ENCODE measurements at regions not wholly inside any gene's neighbourhood (a gene's known extent, or its start where the extent isn't known, plus 50 kb on each side); places are given as distances from the start of the nearest gene placed in this dataset.

GRCh38 chr10:88059190-88059589 is 195.8 kb downstream of the PTEN start:
- no peak for DNase-seq

GRCh38 chr10:88060762-88061161 is 197.3 kb downstream of the PTEN start:
- no peak for DNase-seq

- DNase-seq = no peak
Observed at GRCh38 chr10:88062385-88062784, 199.0 kb downstream of the PTEN start.

- DNase-seq = no peak
Observed at GRCh38 chr10:88062798-88063472, 199.5 kb downstream of the PTEN start.

GRCh38 chr10:88063861-88064557 is 200.6 kb downstream of the PTEN start:
- DNase-seq = no peak

- DNase-seq = peak in 2 of 51 donors; percentile 4 to 26
Observed at GRCh38 chr10:88064608-88065382, 201.4 kb downstream of the PTEN start.

- DNase-seq = no peak
Observed at GRCh38 chr10:88065383-88066049, 202.1 kb downstream of the PTEN start.

- DNase-seq = no peak
Observed at GRCh38 chr10:88066319-88066718, 202.9 kb downstream of the PTEN start.

GRCh38 chr10:88066876-88067275 is 203.5 kb downstream of the PTEN start:
- DNase-seq = peak in 2 of 51 donors; percentile 15 to 32

GRCh38 chr10:88067737-88068136 is 204.3 kb downstream of the PTEN start:
- DNase-seq = no peak

- no peak for DNase-seq
Observed at GRCh38 chr10:88069338-88069737, 205.9 kb downstream of the PTEN start.

- no peak for DNase-seq
Observed at GRCh38 chr10:88070080-88070880, 206.9 kb downstream of the PTEN start.

- no peak for DNase-seq
Observed at GRCh38 chr10:88071879-88072278, 208.5 kb downstream of the PTEN start.

GRCh38 chr10:88073682-88074081 is 210.3 kb downstream of the PTEN start:
- DNase-seq = no peak

GRCh38 chr10:88074971-88075370 is 211.5 kb downstream of the PTEN start:
- no peak for DNase-seq

- DNase-seq = no peak
Observed at GRCh38 chr10:88076027-88076880, 212.8 kb downstream of the PTEN start.

- no peak for DNase-seq
Observed at GRCh38 chr10:88077977-88078376, 214.6 kb downstream of the PTEN start.

- DNase-seq = no peak
Observed at GRCh38 chr10:88080213-88080612, 216.8 kb downstream of the PTEN start.

GRCh38 chr10:88081457-88082054 is 218.1 kb downstream of the PTEN start:
- DNase-seq = no peak

GRCh38 chr10:88082391-88082790 is 219.0 kb downstream of the PTEN start:
- no peak for DNase-seq

Data from hypothalamus (tissue), 51 donors.